ENCODE measurements at regions not wholly inside any gene's neighbourhood (a gene's known extent, or its start where the extent isn't known, plus 50 kb on each side); places are given as distances from the start of the nearest gene placed in this dataset.
A peak's percentile ranks its signal among the peaks of the same experiment; 100 is the strongest.

- ATAC-seq (ENCODE audit: insufficient number of reproducible peaks, low FRiP score, low read depth) (peak; percentile 66), DNase-seq (ENCODE audit: low spot score) (no peak)
- Histone ChIP-seq H3K27ac (peak overlapping the region in 1 of 2 donors; percentile 66), H3K4me3 (no peak overlapping the region), H3K4me1 (ENCODE audit: control insufficient read depth in 1 of 2, low read depth in 2 of 2) (peaks cover 0 to 26% of the 10 kb centered on the region in 2 donors), H3K9me3 (no peaks in the 10 kb centered on the region), H3K36me3 (no peaks in the 10 kb centered on the region), H3K27me3 (replicated peaks; ENCODE audit: insufficient read depth) (no peaks in the 10 kb centered on the region)
- no peak for TF ChIP-seq CTCF (IDR thresholded peaks at IDR 0.05)
These were observed 75.1 kb downstream of the FOXL1 start for GRCh38 chr16:86653285-86654006.

GRCh38 chr16:86657972-86658371 is 79.6 kb downstream of the FOXL1 start:
- no peaks in the 10 kb centered on the region for H3K9me3 ChIP-seq
- peaks cover 8 to 38% of the 10 kb centered on the region in 2 donors for H3K4me1 ChIP-seq (ENCODE audit: control insufficient read depth in 1 of 2, low read depth in 2 of 2)
- no peak overlapping the region for H3K27ac ChIP-seq
- H3K27me3 ChIP-seq (replicated peaks; ENCODE audit: insufficient read depth), result no peaks in the 10 kb centered on the region
- H3K4me3 ChIP-seq, result no peak overlapping the region
- ATAC-seq (ENCODE audit: insufficient number of reproducible peaks, low FRiP score, low read depth) (no peak), DNase-seq (ENCODE audit: low spot score) (no peak)
- TF ChIP-seq CTCF (IDR thresholded peaks at IDR 0.05), result no peak
- no peaks in the 10 kb centered on the region for H3K36me3 ChIP-seq

GRCh38 chr16:86660623-86661022 is 82.3 kb downstream of the FOXL1 start:
- no peak for TF ChIP-seq CTCF (IDR thresholded peaks at IDR 0.05)
- H3K27me3 ChIP-seq (replicated peaks; ENCODE audit: insufficient read depth), result no peaks in the 10 kb centered on the region
- H3K36me3 ChIP-seq, result no peaks in the 10 kb centered on the region
- peaks cover 28 to 49% of the 10 kb centered on the region in 2 donors for H3K4me1 ChIP-seq (ENCODE audit: control insufficient read depth in 1 of 2, low read depth in 2 of 2)
- DNase-seq (ENCODE audit: low spot score) (no peak), ATAC-seq (ENCODE audit: insufficient number of reproducible peaks, low FRiP score, low read depth) (no peak)
- no peaks in the 10 kb centered on the region for H3K9me3 ChIP-seq
- peak overlapping the region in 1 of 2 donors; percentile 34 for H3K27ac ChIP-seq
- no peak overlapping the region for H3K4me3 ChIP-seq

GRCh38 chr16:86661706-86662105 is 83.4 kb downstream of the FOXL1 start:
- no peaks in the 10 kb centered on the region for H3K27me3 ChIP-seq (replicated peaks; ENCODE audit: insufficient read depth)
- no peaks in the 10 kb centered on the region for H3K36me3 ChIP-seq
- DNase-seq (ENCODE audit: low spot score) (no peak), ATAC-seq (ENCODE audit: insufficient number of reproducible peaks, low FRiP score, low read depth) (no peak)
- H3K27ac ChIP-seq, result peak overlapping the region in 1 of 2 donors; percentile 19
- H3K4me1 ChIP-seq (ENCODE audit: control insufficient read depth in 1 of 2, low read depth in 2 of 2), result peaks cover 34 to 59% of the 10 kb centered on the region in 2 donors
- TF ChIP-seq CTCF (IDR thresholded peaks at IDR 0.05), result no peak
- H3K9me3 ChIP-seq, result no peaks in the 10 kb centered on the region
- no peak overlapping the region for H3K4me3 ChIP-seq

GRCh38 chr16:86662195-86662594 is 83.8 kb downstream of the FOXL1 start:
- Histone ChIP-seq H3K27ac (peak overlapping the region; percentile 8 to 19), H3K36me3 (no peaks in the 10 kb centered on the region), H3K4me3 (no peak overlapping the region), H3K27me3 (replicated peaks; ENCODE audit: insufficient read depth) (no peaks in the 10 kb centered on the region), H3K4me1 (ENCODE audit: control insufficient read depth in 1 of 2, low read depth in 2 of 2) (peaks cover 34 to 64% of the 10 kb centered on the region in 2 donors), H3K9me3 (no peaks in the 10 kb centered on the region)
- no peak for TF ChIP-seq CTCF (IDR thresholded peaks at IDR 0.05)
- no peak for ATAC-seq (ENCODE audit: insufficient number of reproducible peaks, low FRiP score, low read depth)
- no peak for DNase-seq (ENCODE audit: low spot score)

Data from thoracic aorta (tissue), 2 donors.